Psoas muscle (tissue), 7 donors: ENCODE measurements at regions not wholly inside any gene's neighbourhood (a gene's known extent, or its start where the extent isn't known, plus 50 kb on each side); places are given as distances from the start of the nearest gene placed in this dataset.
"Not testable (repeated sequence)": the region's sequence is repeated elsewhere in the genome, so short reads cannot be mapped to it uniquely, and the experiment has no call there.

Experiments
- ATAC-seq, 4 donors: fragments of 200-7000 bp; cut with Tn5 transposase; one replicate each; pipeline ENCODE4 v1.9.1; 2020; ENCODE audit warnings: moderate library complexity in 3 of 4, mild to moderate bottlenecking in 2 of 4
- DNase-seq, 2 donors: peaks; one replicate each; pipeline ENCODE4 v3.0.0-alpha.2; 2020
- H3K27ac ChIP-seq: fragments of 200-600 bp; one replicate; pipeline ENCODE4 v1.8.0; 2022
- H3K27me3 ChIP-seq, 3 donors: fragments of 200-600 bp in 1 of 3; one replicate each; pipeline versions ENCODE4 v1.6.1 to v1.8.0; 2013 to 2022; ENCODE audit warnings: low read length in 2 of 3, mild to moderate bottlenecking in 2 of 3, moderate library complexity in 1 of 3; ENCODE audit not compliant: insufficient read depth in 3 of 3
- H3K36me3 ChIP-seq, 2 donors: fragments of 200-600 bp in 1 of 2; one replicate each; pipeline versions ENCODE4 v1.6.1 to v1.8.0; 2013 to 2022; ENCODE audit warnings: low read depth in 1 of 2, mild to moderate bottlenecking in 1 of 2, moderate library complexity in 1 of 2; ENCODE audit not compliant: insufficient read depth in 1 of 2
- H3K4me1 ChIP-seq: fragments of 200-600 bp; one replicate; pipeline ENCODE4 v1.8.0; 2022
- H3K4me3 ChIP-seq: fragments of 200-600 bp; one replicate; pipeline ENCODE4 v1.8.0; 2022; ENCODE audit warnings: mild to moderate bottlenecking
- H3K9me3 ChIP-seq: fragments of 200-600 bp; one replicate; pipeline ENCODE4 v1.8.0; 2022
- CTCF ChIP-seq: fragments of 200-600 bp; IDR thresholded peaks from one replicate; pipeline ENCODE4 v1.8.0; 2022; ENCODE audit warnings: antibody characterized with exemption
- WGBS, 3 donors: extraction: QIAGEN DNeasy Blood & Tissue Kit; methylation state at CpG; one replicate each; pipeline versions ENCODE4 v1.1.6 to v1.1.7; 2013; 5-methylcytosine and 5-hydroxymethylcytosine counted together
- intact Hi-C, 2 donors: fragments of 100-400 bp; cut with DNase I; formaldehyde crosslinking; loops; one replicate each; pipeline versions ENCODE4 v1.11.0 to v1.14.2; 2022
- donor health status: healthy with polysubstance abuse.
- donor health status: DM: no; HTN: no; CAD: no; lungs with moderate emphysema.
- donor health status: Bipolar disorder and iron deficiency.
- donor health status: healthy.
- donor health status: DM: yes; HTN: yes; CAD: no.
- donor health status: DM: no; HTN: no; CAD: no.
- donor health status: DM: yes; HTN: yes; CAD: no.

- Histone ChIP-seq H3K36me3 (no peaks in the 10 kb centered on the region), H3K4me3 (no peak overlapping the region), H3K27ac (no peak overlapping the region), H3K4me1 (no peaks in the 10 kb centered on the region), H3K9me3 (no peaks in the 10 kb centered on the region), H3K27me3 (no peaks in the 10 kb centered on the region)
- no peak for TF ChIP-seq CTCF
- WGBS, 3 donors, result 93 to 95% (median 95%) methylated on average over 2 of the region's 2 CpGs
- DNase-seq (no peak), ATAC-seq (no peak)
- intact Hi-C loops, result no loop called here
Measured at GRCh38 chr14:71250347-71250746, 343.1 kb downstream of the PCNX1 start.

- Histone ChIP-seq H3K27ac (no peak overlapping the region), H3K27me3 (no peaks in the 10 kb centered on the region), H3K4me1 (no peaks in the 10 kb centered on the region), H3K4me3 (no peak overlapping the region), H3K36me3 (no peaks in the 10 kb centered on the region), H3K9me3 (no peaks in the 10 kb centered on the region)
- ATAC-seq (no peak), DNase-seq (no peak)
- intact Hi-C loops, result no loop called here
- no peak for TF ChIP-seq CTCF
Measured at GRCh38 chr14:71250791-71251190, 343.5 kb downstream of the PCNX1 start.

GRCh38 chr14:71254091-71254719, 346.9 kb downstream of the PCNX1 start:
- H3K4me1 ChIP-seq, ATAC-seq, H3K36me3 ChIP-seq, H3K9me3 ChIP-seq, H3K4me3 ChIP-seq, H3K27ac ChIP-seq, intact Hi-C loops, H3K27me3 ChIP-seq, DNase-seq: not testable (repeated sequence)
- WGBS, 3 donors, result 79 to 89% (median 79%) methylated on average over 34 to 53 of the region's 53 CpGs

DNA sequence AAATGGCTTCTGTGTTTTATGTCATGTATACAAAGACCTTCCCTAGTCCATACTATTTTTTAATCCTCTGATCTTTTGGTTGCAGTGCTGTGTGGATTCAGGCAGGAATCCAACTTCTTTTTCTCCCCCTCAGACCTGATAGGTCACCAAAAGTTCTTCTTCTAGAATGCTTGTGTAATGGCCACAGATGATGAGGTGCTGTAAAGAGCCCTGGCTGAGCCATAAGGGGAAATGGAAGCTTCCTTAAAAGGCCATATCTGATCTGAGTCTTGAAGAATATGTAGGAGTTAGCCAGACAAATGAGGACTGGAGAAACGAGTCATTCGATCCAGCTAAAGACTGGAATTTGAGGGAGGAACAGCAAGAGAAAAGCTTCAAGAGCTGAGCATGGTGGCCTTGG, 353.9 kb downstream of the PCNX1 start:
- DNase-seq (no peak), ATAC-seq (no peak)
- Histone ChIP-seq H3K27ac (no peak overlapping the region), H3K4me3 (no peak overlapping the region), H3K9me3 (peaks cover 7% of the 10 kb centered on the region), H3K27me3 (no peaks in the 10 kb centered on the region), H3K4me1 (no peaks in the 10 kb centered on the region), H3K36me3 (no peaks in the 10 kb centered on the region)
- intact Hi-C loops, result no loop called here
- 57 to 65% (median 60%) methylated on average over 2 of the region's 2 CpGs for WGBS, 3 donors
- TF ChIP-seq CTCF, result no peak

DNA sequence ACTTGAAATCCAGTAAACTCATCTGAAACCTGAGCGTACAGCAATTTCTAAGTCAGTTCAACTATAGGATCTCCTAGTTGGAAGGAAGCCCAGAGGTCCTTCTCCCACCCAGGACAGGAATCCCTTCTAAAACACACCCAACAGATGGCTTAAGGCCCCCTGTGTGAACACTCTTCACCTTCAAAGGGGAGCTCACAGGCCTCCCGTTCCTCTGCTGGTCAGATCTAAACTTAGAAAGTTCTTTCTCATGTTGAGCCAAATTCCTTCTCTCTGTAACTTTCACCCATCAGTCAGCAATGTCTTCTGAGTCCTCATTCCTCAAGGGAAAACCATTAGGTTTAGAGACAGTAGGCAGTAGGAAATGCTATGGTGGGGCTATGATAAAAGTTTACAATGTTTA, 355.2 kb downstream of the PCNX1 start:
- 52 to 64% (median 58%) methylated on average over 2 of the region's 2 CpGs for WGBS, 3 donors
- Histone ChIP-seq H3K27ac (no peak overlapping the region), H3K9me3 (peaks cover 7% of the 10 kb centered on the region), H3K27me3 (no peaks in the 10 kb centered on the region), H3K4me1 (no peaks in the 10 kb centered on the region), H3K4me3 (no peak overlapping the region), H3K36me3 (no peaks in the 10 kb centered on the region)
- ATAC-seq, result no peak
- intact Hi-C loops, result no loop called here
- no peak for TF ChIP-seq CTCF
- DNase-seq, result no peak
